HG03064 (cell line): ENCODE measurements at regions not wholly inside any gene's neighbourhood (a gene's known extent, or its start where the extent isn't known, plus 50 kb on each side); places are given as distances from the start of the nearest gene placed in this dataset.

Experiments
- ATAC-seq: cut with Tn5 transposase; IDR thresholded peaks from one replicate; pipeline ENCODE4 v1.9.1; 2021; ENCODE audit warnings: low read depth; ENCODE audit not compliant: unreplicated experiment

- no peak for ATAC-seq
Measured at GRCh38 chr4:31045151-31045550, 325.0 kb downstream of the PCDH7 start.

- no peak for ATAC-seq
Measured at GRCh38 chr4:31045724-31046318, 325.7 kb downstream of the PCDH7 start.

- no peak for ATAC-seq
Measured at GRCh38 chr4:31051151-31051550, 331.0 kb downstream of the PCDH7 start.

GRCh38 chr4:31051565-31051964 is 331.4 kb downstream of the PCDH7 start:
- no peak for ATAC-seq

- no peak for ATAC-seq
Measured at GRCh38 chr4:31052519-31052918, 332.4 kb downstream of the PCDH7 start.

GRCh38 chr4:31053451-31053850 is 333.3 kb downstream of the PCDH7 start:
- no peak for ATAC-seq

- ATAC-seq, result no peak
Measured at GRCh38 chr4:31054295-31054694, 334.1 kb downstream of the PCDH7 start.

GRCh38 chr4:31058656-31059055 is 338.5 kb downstream of the PCDH7 start:
- ATAC-seq, result no peak

- ATAC-seq, result no peak
Measured at GRCh38 chr4:31059753-31060522, 339.8 kb downstream of the PCDH7 start.

- ATAC-seq, result no peak
Measured at GRCh38 chr4:31065086-31065485, 344.9 kb downstream of the PCDH7 start.

GRCh38 chr4:31068257-31069075 is 348.3 kb downstream of the PCDH7 start:
- no peak for ATAC-seq

GRCh38 chr4:31069151-31069550 is 349.0 kb downstream of the PCDH7 start:
- ATAC-seq, result no peak

GRCh38 chr4:31071508-31072486 is 351.6 kb downstream of the PCDH7 start:
- ATAC-seq, result no peak

- no peak for ATAC-seq
Measured at GRCh38 chr4:31075969-31076368, 355.8 kb downstream of the PCDH7 start.

- ATAC-seq, result no peak
Measured at GRCh38 chr4:31078661-31079060, 358.5 kb downstream of the PCDH7 start.

GRCh38 chr4:31080887-31081286 is 360.7 kb downstream of the PCDH7 start:
- no peak for ATAC-seq

- no peak for ATAC-seq
Measured at GRCh38 chr4:31081366-31081765, 361.2 kb downstream of the PCDH7 start.

GRCh38 chr4:31083456-31083855 is 363.3 kb downstream of the PCDH7 start:
- no peak for ATAC-seq

GRCh38 chr4:31084806-31085416 is 364.7 kb downstream of the PCDH7 start:
- ATAC-seq, result no peak

GRCh38 chr4:31085689-31086088 is 365.5 kb downstream of the PCDH7 start:
- no peak for ATAC-seq
